H1 (cell line): ENCODE measurements at regions not wholly inside any gene's neighbourhood (a gene's known extent, or its start where the extent isn't known, plus 50 kb on each side); places are given as distances from the start of the nearest gene placed in this dataset.

Experiments
- CTCF ChIA-PET: fragments of 300-600 bp; sonication (Branson Sonifier 250); formaldehyde crosslinking; loops from one replicate; lab custom pipeline; 2021; ENCODE audit not compliant: partially characterized antibody; lab: Charles Lee
- POLR2A ChIA-PET: fragments of 300-600 bp; sonication (Branson Sonifier 250); formaldehyde crosslinking; loops from one replicate; lab custom pipeline; 2021; ENCODE audit warnings: inconsistent platforms; ENCODE audit not compliant: partially characterized antibody; lab: Charles Lee
- DNase-seq, 2 experiments: peaks; one replicate each; pipeline versions ENCODE4 v3.0.0 to v3.0.0-alpha.2; 2010 to 2022; ENCODE audit warnings: low spot score in 2 of 2, low read depth in 1 of 2, mixed read lengths in 1 of 2
- FAIRE-seq: peaks from 2 replicates; lab custom pipeline; 2011; peaks lifted over from hg19 to GRCh38; lab: Jason Lieb, UNC
- H2AFZ ChIP-seq: 2 replicates; pipeline ENCODE4 v1.8.1; 2012; ENCODE audit warnings: low read length, inconsistent platforms
- H2AK5ac ChIP-seq: 2 replicates; pipeline ENCODE4 v1.6.1; 2013; ENCODE audit warnings: low read depth, low read length
- H2BK120ac ChIP-seq: replicated peaks from 2 replicates; pipeline ENCODE3; 2013; ENCODE audit warnings: low read depth, low read length, inconsistent platforms
- H2BK12ac ChIP-seq: 2 replicates; pipeline ENCODE4 v1.6.1; 2013; ENCODE audit warnings: low read depth, low read length
- H2BK15ac ChIP-seq: 2 replicates; pipeline ENCODE4 v1.6.1; 2013; ENCODE audit warnings: low read length
- H2BK20ac ChIP-seq: 2 replicates; pipeline ENCODE4 v1.6.1; 2013; ENCODE audit warnings: low read length
- H2BK5ac ChIP-seq: 2 replicates; pipeline ENCODE4 v1.6.1; 2013; ENCODE audit warnings: low read depth, low read length
- H3K14ac ChIP-seq: 2 replicates; pipeline ENCODE4 v1.6.1; 2013; ENCODE audit warnings: inconsistent platforms; ENCODE audit not compliant: insufficient read length
- H3K18ac ChIP-seq: 2 replicates; pipeline ENCODE4 v1.6.1; 2013; ENCODE audit warnings: low read length; ENCODE audit errors: extremely low read depth
- H3K23ac ChIP-seq: 2 replicates; pipeline ENCODE4 v1.6.1; 2013; ENCODE audit warnings: inconsistent platforms; ENCODE audit not compliant: insufficient read length
- H3K23me2 ChIP-seq: 2 replicates; pipeline ENCODE4 v1.6.1; 2013; ENCODE audit warnings: low read depth, low read length
- H3K27ac ChIP-seq: 2 replicates; pipeline ENCODE4 v1.6.1; 2011; ENCODE audit warnings: low read depth, low read length, inconsistent platforms
- H3K27me3 ChIP-seq, 4 experiments: replicated peaks in 1 of 4; 1 replicate in 1 of 4; 2 replicates in 3 of 4; pipeline versions ENCODE4 v1.6.1 to v1.8.1; 2011 to 2013; ENCODE audit warnings: low read length in 3 of 4, mild to moderate bottlenecking in 3 of 4, inconsistent platforms in 2 of 4, mixed read lengths in 2 of 4, moderate library complexity in 1 of 4; ENCODE audit not compliant: control insufficient read depth in 3 of 4, insufficient read depth in 3 of 4; ENCODE audit errors: extremely low read depth in 1 of 4
- H3K36me3 ChIP-seq, 4 experiments: 2 replicates each; pipeline versions ENCODE4 v1.6.1 to v1.8.1; 2011 to 2013; ENCODE audit warnings: mild to moderate bottlenecking in 4 of 4, low read length in 3 of 4, moderate library complexity in 2 of 4, control low read depth in 1 of 4, inconsistent platforms in 1 of 4; ENCODE audit not compliant: insufficient read depth in 4 of 4, control insufficient read depth in 2 of 4
- H3K4ac ChIP-seq: replicated peaks from 2 replicates; pipeline ENCODE3; 2013; ENCODE audit warnings: low read length, low read depth, mixed read lengths, inconsistent platforms; ENCODE audit not compliant: insufficient read length
- H3K4me1 ChIP-seq, 4 experiments: replicated peaks in 1 of 4; 1 replicate in 1 of 4; 2 replicates in 3 of 4; pipeline versions ENCODE4 v1.6.1 to v1.8.1; 2011 to 2013; ENCODE audit warnings: low read length in 3 of 4, inconsistent platforms in 2 of 4, mixed read lengths in 1 of 4; ENCODE audit not compliant: insufficient read depth in 4 of 4, control insufficient read depth in 3 of 4
- H3K4me2 ChIP-seq, 2 experiments: 2 replicates each; pipeline versions ENCODE4 v1.6.1 to v1.8.1; 2011 to 2013; ENCODE audit warnings: low read depth in 2 of 2, low read length in 2 of 2, control low read depth in 1 of 2, inconsistent platforms in 1 of 2, mild to moderate bottlenecking in 1 of 2; ENCODE audit not compliant: insufficient read depth in 1 of 2
- H3K4me3 ChIP-seq, 4 experiments: fragments of 200-600, 300-600 bp in 1 of 4; sonication (generic), shearing (Covaris generic), sonication (Bioruptor Twin) in 1 of 4; 2 replicates each; pipeline versions ENCODE4 v1.5.1 to v1.8.1; 2011 to 2016; ENCODE audit warnings: low read length in 4 of 4, low read depth in 3 of 4, control low read depth in 2 of 4, inconsistent platforms in 2 of 4, mild to moderate bottlenecking in 2 of 4, mixed read lengths in 1 of 4, moderate library complexity in 1 of 4; ENCODE audit not compliant: insufficient read depth in 2 of 4; ENCODE audit errors: extremely low read depth in 1 of 4
- H3K56ac ChIP-seq: replicated peaks from 2 replicates; pipeline ENCODE3; 2013; ENCODE audit warnings: low read depth, mild to moderate bottlenecking, mixed read lengths, low read length, inconsistent platforms; ENCODE audit not compliant: insufficient read length
- H3K79me1 ChIP-seq: 2 replicates; pipeline ENCODE4 v1.6.1; 2013; ENCODE audit warnings: low read depth, low read length, control low read depth
- H3K79me2 ChIP-seq, 2 experiments: 2 replicates each; pipeline versions ENCODE4 v1.6.1 to v1.8.1; 2012 to 2013; ENCODE audit warnings: low read length in 2 of 2, mild to moderate bottlenecking in 2 of 2, inconsistent platforms in 1 of 2; ENCODE audit not compliant: insufficient read depth in 2 of 2, control insufficient read depth in 1 of 2
- H3K9ac ChIP-seq, 4 experiments: replicated peaks in 1 of 4; 1 replicate in 1 of 4; 2 replicates in 3 of 4; pipeline versions ENCODE4 v1.6.1 to v1.8.1; 2011 to 2013; ENCODE audit warnings: low read depth in 3 of 4, low read length in 3 of 4, control low read depth in 2 of 4, mild to moderate bottlenecking in 2 of 4, moderate library complexity in 2 of 4, inconsistent platforms in 1 of 4; ENCODE audit errors: extremely low read depth in 1 of 4
- H3K9me3 ChIP-seq, 2 experiments: 2 replicates each; pipeline versions ENCODE4 v1.6.1 to v1.8.1; 2012 to 2013; ENCODE audit warnings: mild to moderate bottlenecking in 2 of 2, moderate library complexity in 2 of 2, control low read depth in 1 of 2, inconsistent platforms in 1 of 2, low read depth in 1 of 2, low read length in 1 of 2, mixed read lengths in 1 of 2; ENCODE audit not compliant: insufficient read depth in 2 of 2
- H4K20me1 ChIP-seq, 2 experiments: replicated peaks in 1 of 2; 2 replicates each; pipeline versions ENCODE3 to v1.8.1; 2011 to 2013; ENCODE audit warnings: inconsistent platforms in 2 of 2, low read length in 2 of 2, mild to moderate bottlenecking in 1 of 2; ENCODE audit not compliant: insufficient read depth in 2 of 2, control insufficient read depth in 1 of 2
- H4K5ac ChIP-seq: 2 replicates; pipeline ENCODE4 v1.6.1; 2013; ENCODE audit warnings: low read length, low read depth, mixed read lengths, inconsistent platforms; ENCODE audit not compliant: insufficient read length
- H4K8ac ChIP-seq: 2 replicates; pipeline ENCODE4 v1.8.0; 2013; ENCODE audit warnings: mild to moderate bottlenecking, moderate library complexity, low read length, inconsistent platforms; ENCODE audit not compliant: insufficient read depth; ENCODE audit errors: extremely low read depth
- H4K91ac ChIP-seq: replicated peaks from 2 replicates; pipeline ENCODE3; 2013; ENCODE audit warnings: low read length, mixed read lengths, inconsistent platforms; ENCODE audit not compliant: insufficient read length
- CEBPB ChIP-seq: IDR thresholded peaks from 2 replicates; pipeline ENCODE4 v1.6.1; 2012; ENCODE audit warnings: low read depth, low read length
- CHD1 ChIP-seq: IDR thresholded peaks from 2 replicates; pipeline ENCODE4 v1.6.1; 2012; ENCODE audit warnings: low read depth, low read length, improper control_type of control experiment
- CHD2 ChIP-seq: IDR thresholded peaks from 2 replicates; pipeline ENCODE4 v1.6.1; 2012; ENCODE audit warnings: low read length, improper control_type of control experiment
- CREB1 ChIP-seq: IDR thresholded peaks from 2 replicates; pipeline ENCODE4 v1.6.1; 2012; ENCODE audit warnings: inconsistent platforms
- CTBP2 ChIP-seq: IDR thresholded peaks from 2 replicates; pipeline ENCODE4 v1.7.0; 2011; ENCODE audit warnings: borderline replicate concordance, mild to moderate bottlenecking, moderate library complexity, mixed read lengths, low read length; ENCODE audit not compliant: insufficient read depth, insufficient read length
- GTF2F1 ChIP-seq: IDR thresholded peaks from 2 replicates; pipeline ENCODE4 v1.6.1; 2012; ENCODE audit warnings: low read depth, low read length, improper control_type of control experiment, borderline replicate concordance
- HDAC2 ChIP-seq, 2 experiments: fragments of 300-600 bp in 1 of 2; sonication (generic) in 1 of 2; IDR thresholded peaks; 2 replicates each; pipeline ENCODE4 v1.6.1; 2011 to 2012; ENCODE audit warnings: low read depth in 2 of 2, low read length in 2 of 2, mild to moderate bottlenecking in 2 of 2, moderate library complexity in 2 of 2, borderline replicate concordance in 1 of 2, inconsistent platforms in 1 of 2
- JUND ChIP-seq: IDR thresholded peaks from 2 replicates; pipeline ENCODE4 v1.6.1; 2011; ENCODE audit warnings: mild to moderate bottlenecking, improper control_type of control experiment, low read length
- KDM5A ChIP-seq: fragments of 200-600 bp; IDR thresholded peaks from 2 replicates; pipeline ENCODE4 v1.7.1; 2012; ENCODE audit warnings: mild to moderate bottlenecking, low read length, inconsistent platforms, mixed read lengths
- MAFK ChIP-seq: IDR thresholded peaks from 2 replicates; pipeline ENCODE4 v1.6.1; 2012; ENCODE audit warnings: low read depth, mild to moderate bottlenecking, improper control_type of control experiment, low read length
- NRF1 ChIP-seq: IDR thresholded peaks from 2 replicates; pipeline ENCODE4 v1.6.1; 2011; ENCODE audit warnings: mild to moderate bottlenecking, low read depth, low read length, improper control_type of control experiment
- POLR2AphosphoS5 ChIP-seq: IDR thresholded peaks from 2 replicates; pipeline ENCODE4 v1.6.1; 2011; ENCODE audit warnings: low read depth, low read length
- RNF2 ChIP-seq: fragments of 200-900, 300-1000 bp; sonication (generic); IDR thresholded peaks from 2 replicates; pipeline ENCODE4 v1.7.1; 2016; ENCODE audit warnings: borderline replicate concordance, low read depth, mild to moderate bottlenecking, antibody characterized with exemption, low read length; ENCODE audit not compliant: poor library complexity, severe bottlenecking; ENCODE audit errors: missing control alignments
- YY1 ChIP-seq: IDR thresholded peaks from 2 replicates; pipeline ENCODE4 v1.6.1; 2011; ENCODE audit warnings: low read depth, mild to moderate bottlenecking, low read length
- WGBS, 2 experiments: shearing (Covaris generic) in 1 of 2; methylation state at CpG; one replicate each; pipeline versions ENCODE4 v1.1.6 to v1.1.7; 2013 to 2015; ENCODE audit warnings: low lambda C conversion rate in 2 of 2, mixed read lengths in 2 of 2, inconsistent platforms in 1 of 2, low coverage in 1 of 2, missing lambda C conversion rate in 1 of 2; ENCODE audit not compliant: insufficient replicate concordance in 2 of 2, insufficient coverage in 1 of 2, insufficient read length in 1 of 2; ENCODE audit errors: extremely low coverage in 1 of 2, missing lambda C conversion rate in 1 of 2; 5-methylcytosine and 5-hydroxymethylcytosine counted together

DNA sequence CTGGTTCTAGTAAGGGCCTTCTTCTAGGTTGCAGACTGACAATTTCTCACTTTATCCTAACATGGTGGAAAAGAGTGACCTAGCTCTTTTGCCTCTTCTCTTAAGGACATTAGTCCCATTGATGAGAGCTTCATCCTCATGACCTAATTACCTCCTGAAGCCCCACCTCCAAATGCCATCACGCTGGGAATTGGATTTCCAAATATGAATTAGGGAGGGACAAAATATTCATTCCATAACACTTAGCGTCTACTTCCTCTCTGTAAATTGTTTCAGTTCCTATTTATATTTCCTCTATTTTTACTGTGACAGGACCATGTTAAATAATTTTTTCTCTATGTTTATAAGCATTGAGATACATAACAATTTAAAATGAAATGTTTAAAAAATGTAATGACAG is 408.8 kb downstream of the CDH10 start:
- WGBS, 2 experiments: 95% methylated on average over 2 of the region's 2 CpGs; no CpG with 5 or more reads in 1 of the 2 experiments

More for the DNA sequence above, 408.8 kb downstream of the CDH10 start:
- Histone ChIP-seq H2AK5ac (no peak overlapping the region), H4K8ac (no peak overlapping the region), H4K20me1 (no peaks in the 10 kb centered on the region), H3K18ac (no peak overlapping the region), H2BK15ac (no peak overlapping the region), H2AFZ (no peak overlapping the region), H3K36me3 (no peaks in the 10 kb centered on the region), H2BK5ac (no peak overlapping the region), H3K79me2 (no peaks in the 10 kb centered on the region), H2BK20ac (no peak overlapping the region), H3K56ac (no peak overlapping the region), H2BK12ac (no peak overlapping the region), H4K91ac (no peak overlapping the region), H3K14ac (no peak overlapping the region), H3K23me2 (no peaks in the 10 kb centered on the region), H4K5ac (no peak overlapping the region), H3K4me2 (no peak overlapping the region), H3K27ac (no peak overlapping the region), H2BK120ac (no peak overlapping the region), H3K9ac (no peak overlapping the region), H3K4me1 (no peaks in the 10 kb centered on the region), H3K23ac (no peak overlapping the region), H3K4me3 (no peak overlapping the region), H3K27me3 (no peaks in the 10 kb centered on the region), H3K9me3 (no peaks in the 10 kb centered on the region), H3K4ac (no peak overlapping the region), H3K79me1 (no peaks in the 10 kb centered on the region)
- DNase-seq: no peak
- no peak for TF ChIP-seq CTBP2
- TF ChIP-seq RNF2: no peak
- TF ChIP-seq CHD2: no peak
- no peak for TF ChIP-seq MAFK
- no peak for TF ChIP-seq HDAC2 (IDR thresholded peaks at IDR 0.05; ENCODE audit: borderline replicate concordance in 1 of 2, low read depth in 2 of 2, low read length in 2 of 2)
- no peak for TF ChIP-seq KDM5A
- no peak for TF ChIP-seq GTF2F1
- no peak for TF ChIP-seq CHD1
- no peak for TF ChIP-seq POLR2AphosphoS5
- TF ChIP-seq JUND: no peak
- TF ChIP-seq YY1: no peak
- TF ChIP-seq CEBPB: no peak
- TF ChIP-seq CREB1: no peak
- no peak for TF ChIP-seq NRF1
- no peak for FAIRE-seq
- POLR2A ChIA-PET: no interaction called here
- CTCF ChIA-PET: no interaction called here
